Stimulated activated CD4-positive, alpha-beta T cell treated with anti-CD3 and anti-CD28 coated beads, Interleukin-2, amount 100 ng/mL, for 24 hours (primary cell): ENCODE measurements at regions not wholly inside any gene's neighbourhood (a gene's known extent, or its start where the extent isn't known, plus 50 kb on each side); places are given as distances from the start of the nearest gene placed in this dataset.
"Not testable (repeated sequence)": the region's sequence is repeated elsewhere in the genome, so short reads cannot be mapped to it uniquely, and the experiment has no call there.

Experiments
- DNase-seq, 2 donors: peaks; one replicate each; pipeline ENCODE4 v3.0.0-alpha.2; 2020

DNA sequence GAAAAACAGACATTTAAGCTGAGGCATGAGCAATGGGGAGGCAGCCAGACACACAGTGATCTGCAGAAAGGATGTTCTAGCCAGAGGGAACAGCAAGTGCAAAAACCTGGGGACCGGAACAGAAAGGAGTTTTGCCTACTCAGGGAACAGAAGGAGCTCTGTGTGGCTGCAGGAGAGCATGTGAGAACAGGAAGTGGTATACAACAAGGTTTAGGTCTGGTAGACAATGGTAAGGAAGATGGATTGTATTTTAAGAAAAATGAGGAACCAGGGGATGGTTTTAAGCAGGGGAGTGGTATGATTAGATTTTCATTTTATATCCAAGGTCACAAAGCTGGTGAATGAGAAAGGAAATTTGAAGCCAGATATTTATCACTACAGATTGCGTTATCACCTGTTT is 157.5 kb downstream of the UNC5CL start:
- no peak for DNase-seq

DNA sequence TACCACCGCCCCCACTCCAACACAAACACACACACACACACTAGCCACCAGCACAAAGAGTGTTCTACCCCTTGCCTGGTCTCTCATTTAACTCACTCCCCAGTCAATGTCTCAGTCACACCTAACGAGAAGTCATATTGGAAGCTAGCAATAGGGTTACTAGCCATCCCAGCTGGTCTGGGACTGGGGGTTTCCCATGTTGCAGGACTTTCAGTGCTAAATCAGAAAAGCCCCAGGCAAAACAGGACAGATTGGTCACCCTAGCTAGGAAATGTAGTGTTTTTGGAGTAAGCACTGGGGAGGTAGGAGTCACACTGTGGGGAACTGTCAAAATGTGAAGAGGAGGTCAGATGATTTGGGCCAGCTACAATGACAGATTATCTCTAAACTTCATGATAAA is 158.1 kb downstream of the UNC5CL start:
- no peak for DNase-seq

DNA sequence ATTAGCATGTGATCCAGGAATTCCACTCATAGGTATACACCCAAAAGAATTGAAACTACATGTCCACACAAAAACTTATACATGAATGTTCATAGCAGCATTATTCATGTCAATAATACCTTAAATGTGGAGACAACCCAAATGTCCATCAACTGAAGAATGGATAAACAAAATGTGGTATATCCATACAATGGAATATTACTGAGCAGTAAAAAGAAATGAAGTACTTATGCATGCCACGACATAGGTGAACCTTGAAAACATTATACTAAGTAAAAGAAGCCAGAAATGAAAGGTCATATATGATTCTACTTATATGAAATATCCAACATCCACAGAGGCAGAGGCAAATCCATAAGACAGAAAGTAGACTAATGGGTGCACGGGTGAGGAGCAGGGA is 159.9 kb downstream of the UNC5CL start:
- no peak for DNase-seq

DNA sequence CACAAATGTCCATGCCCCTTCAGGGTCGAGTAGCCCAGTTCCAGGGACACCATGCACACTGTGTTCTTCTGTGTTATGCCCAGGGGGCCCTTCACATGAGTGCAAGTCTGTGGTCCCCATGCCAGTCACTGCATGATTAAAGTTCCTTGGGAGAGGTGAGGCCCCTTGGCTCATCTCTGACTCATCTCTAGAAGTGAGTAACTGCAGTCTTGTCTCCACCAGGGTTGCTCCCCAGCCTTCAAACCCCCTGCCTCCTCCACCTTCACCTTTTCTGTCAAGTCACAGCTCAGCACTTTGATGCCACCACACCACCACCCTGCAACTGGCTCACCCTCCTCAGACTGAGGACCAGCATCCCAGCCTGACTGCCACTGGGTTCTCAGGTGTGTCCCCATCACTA is 161.7 kb downstream of the UNC5CL start:
- DNase-seq, result peak; percentile 18 to 32

DNA sequence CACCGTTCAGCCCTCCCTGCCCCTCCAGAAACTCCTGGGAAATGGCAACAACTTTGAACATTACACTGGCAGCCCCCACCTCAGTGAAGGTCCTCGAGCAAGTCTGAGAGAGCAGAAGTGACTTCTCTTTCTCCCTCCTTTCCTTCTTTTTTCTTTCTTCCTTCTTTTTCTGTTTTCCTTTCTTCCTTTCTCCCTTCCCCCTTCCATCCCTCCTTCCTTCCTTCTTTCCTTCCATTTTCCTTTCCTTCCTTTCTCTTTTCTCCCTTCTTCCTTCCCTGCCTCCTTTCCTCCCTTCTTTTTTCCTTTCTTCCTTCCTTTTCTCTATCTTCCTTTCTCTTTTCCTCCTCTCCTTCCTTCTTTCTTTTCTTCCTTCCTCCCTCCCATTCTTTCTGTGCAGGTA is 162.7 kb downstream of the UNC5CL start:
- no peak for DNase-seq

DNA sequence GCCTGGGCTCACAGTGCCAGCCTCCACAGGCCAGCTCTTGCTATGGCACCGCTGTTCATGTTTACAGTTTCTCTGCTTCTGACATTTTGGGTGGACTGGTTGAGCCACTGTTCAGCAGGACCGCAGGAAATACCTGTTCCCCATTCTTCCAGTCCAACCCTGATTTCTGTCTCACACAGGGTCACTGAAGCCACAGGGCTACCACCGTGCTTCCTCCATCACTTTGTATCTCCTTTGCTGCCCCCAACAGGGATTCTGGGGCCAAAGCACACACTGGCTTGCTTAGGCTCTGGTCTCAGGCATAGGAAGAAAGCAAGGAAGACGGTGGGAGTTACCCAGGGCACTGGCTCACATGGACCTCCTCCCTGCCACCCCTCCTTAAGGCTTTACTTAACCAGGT is 164.5 kb downstream of the UNC5CL start:
- no peak for DNase-seq

DNA sequence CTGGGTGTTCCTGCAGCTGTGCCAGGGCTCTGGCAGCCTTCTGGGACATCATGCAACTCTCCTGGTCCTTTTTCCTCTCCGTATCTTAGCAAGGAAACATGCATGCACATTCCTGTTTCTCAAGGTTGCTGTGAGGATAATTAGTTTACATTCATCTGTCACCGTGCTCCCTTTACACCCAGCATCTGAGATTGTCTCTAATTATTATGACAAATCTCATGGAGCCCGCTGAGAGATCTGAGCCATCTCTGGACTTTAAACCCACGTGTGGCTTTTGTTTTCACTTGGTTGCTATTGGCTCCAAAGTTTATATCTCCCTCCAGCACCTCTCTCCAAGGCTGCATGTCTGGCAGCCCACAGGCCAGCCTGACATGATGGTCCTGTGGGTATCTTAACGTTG is 167.6 kb downstream of the UNC5CL start:
- no peak for DNase-seq

DNA sequence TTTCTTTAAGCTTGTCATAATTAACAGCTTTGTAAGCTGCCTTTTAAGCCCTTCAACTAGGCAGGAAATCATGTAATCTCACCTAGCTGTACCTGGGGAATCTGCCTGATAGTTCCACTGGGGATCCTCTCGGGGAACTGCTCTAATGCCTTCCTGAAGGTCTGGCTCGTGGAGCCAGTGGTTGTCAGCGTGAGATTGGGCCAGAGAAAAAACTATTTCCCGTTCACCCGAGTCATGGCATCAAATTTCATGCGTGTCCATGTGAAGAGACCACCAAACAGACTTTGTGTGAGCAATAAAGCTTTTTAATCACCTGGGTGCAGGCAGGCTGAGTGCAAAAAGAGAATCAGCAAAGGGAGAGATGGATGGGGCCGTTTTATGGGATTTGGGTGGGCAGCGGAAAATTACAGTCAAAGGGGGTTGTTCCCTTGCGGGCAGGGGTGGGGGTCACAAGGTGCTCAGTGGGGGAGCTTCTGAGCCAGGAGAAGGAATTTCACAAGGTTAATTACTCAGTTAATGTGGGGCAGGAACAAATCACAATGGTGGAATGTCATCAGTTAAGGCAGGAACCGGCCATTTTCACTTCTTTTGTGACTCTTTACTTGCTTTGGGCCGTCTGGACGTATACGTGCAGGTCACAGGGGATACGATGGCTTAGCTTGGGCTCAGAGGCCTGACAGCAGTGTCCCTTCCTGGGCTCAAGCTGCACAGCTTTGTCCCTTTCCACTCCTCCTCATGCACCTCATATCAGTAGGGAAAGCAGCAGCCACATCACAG is 170.7 kb downstream of the UNC5CL start:
- DNase-seq, result not testable (repeated sequence)

DNA sequence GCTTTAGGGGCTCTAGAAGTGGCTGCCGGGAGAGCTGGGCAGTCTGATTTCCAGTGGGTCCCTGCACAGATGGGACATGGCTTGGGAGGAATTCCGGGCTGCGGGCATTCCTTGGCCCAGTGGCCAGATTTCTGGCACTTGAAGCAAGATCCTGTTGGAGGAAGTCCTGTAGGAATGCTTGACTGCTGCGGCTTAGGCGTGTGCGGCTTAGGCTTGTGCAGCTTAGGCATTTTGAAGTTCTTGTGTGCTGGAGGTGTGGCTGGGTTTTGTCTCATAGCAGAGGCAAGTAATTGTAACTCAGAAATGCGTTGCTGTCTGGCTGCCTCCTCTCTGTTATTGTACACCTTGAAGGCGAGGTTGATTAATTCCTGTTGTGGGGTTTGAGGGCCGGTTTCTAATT is 171.5 kb downstream of the UNC5CL start:
- DNase-seq, result not testable (repeated sequence)

DNA sequence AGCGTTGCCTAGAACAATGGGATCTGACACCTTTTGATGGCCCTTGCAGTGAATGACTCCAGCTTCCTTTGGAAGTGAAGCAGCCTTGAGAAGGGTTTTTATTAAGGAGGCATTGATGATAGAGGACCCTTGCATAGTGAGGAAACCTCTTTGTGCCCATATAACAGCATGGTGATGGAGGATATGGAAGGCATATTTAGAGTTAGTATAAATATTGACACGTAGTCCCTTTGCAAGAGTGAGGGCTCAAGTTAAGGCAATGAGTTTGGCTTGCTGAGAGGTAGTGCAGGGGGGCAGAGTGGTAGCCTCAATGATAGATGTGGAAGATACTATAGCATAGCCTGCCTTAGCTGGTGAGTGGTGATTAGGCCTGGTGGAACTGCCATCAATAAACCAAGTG is 173.8 kb downstream of the UNC5CL start:
- not testable (repeated sequence) for DNase-seq

DNA sequence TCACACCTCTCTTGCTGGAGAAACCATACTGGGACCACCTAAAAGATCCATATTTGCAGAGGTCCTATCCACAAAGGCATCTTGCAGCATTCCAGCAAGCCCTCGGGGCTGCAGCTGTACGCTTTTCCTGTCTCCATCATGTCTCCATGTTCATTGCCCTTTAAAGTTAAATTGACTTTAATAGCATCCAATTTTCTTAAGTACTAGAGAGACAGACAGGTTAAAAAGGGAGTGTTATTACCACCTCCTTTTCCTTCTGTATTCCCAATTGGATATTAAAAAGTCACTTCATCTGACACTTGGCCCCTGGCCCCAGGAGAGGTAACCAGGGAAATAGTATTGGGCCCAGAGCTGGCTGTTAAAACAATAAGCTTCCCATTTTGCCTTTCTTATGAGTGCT is 178.6 kb downstream of the UNC5CL start:
- no peak for DNase-seq

DNA sequence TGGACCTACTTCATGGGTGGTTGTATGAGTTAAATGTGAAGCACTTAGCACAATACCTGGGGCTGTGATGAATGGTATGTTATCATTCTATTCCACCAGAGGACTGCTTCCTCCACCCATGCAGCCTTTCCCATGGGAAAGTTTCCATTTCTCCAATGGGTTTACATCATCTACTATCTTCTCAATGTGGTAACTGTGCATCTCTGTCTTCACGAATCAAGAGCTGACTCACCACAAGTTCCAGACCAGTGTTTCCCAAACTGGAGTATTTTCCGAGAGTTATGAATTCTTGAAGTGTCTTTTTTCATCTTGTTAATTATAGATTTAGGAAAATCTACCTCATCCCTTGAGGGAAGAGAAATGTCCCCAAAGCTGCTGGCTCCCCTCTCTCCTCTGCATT is 182.8 kb downstream of the UNC5CL start:
- DNase-seq, result no peak

DNA sequence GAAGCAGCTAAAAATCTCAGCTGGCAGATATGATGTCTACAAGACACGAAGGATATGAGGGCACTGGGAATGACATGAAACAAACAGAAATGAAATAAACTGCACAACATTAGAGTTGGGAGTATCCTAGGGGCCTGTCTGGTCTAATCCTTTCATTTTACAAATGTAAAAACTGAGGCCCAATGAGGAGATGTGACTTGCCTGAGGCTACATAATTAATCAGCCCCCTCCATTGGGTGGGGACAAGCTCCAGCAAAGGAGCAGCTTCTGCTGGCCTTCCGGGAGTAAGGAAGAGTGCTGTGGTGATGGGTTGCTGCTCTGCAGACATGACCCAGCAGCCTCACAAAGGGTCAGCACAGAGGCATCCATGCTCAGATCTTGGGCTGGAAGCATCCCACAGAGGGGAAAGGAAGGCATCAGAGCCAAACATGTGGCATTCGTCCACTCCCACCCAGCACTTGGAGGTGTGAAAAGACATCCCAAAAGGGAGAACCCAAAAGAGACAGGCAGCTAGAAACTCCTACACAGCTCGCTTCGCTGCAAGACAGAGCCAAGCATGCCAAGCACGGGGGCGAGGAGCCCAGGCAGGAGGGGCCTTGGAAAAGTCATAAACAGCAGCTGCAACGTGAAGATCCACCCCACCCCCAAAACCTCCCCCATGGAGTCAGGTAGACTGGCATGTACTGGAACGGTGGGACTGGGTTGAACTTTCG is 183.7 kb downstream of the UNC5CL start:
- DNase-seq, result no peak

DNA sequence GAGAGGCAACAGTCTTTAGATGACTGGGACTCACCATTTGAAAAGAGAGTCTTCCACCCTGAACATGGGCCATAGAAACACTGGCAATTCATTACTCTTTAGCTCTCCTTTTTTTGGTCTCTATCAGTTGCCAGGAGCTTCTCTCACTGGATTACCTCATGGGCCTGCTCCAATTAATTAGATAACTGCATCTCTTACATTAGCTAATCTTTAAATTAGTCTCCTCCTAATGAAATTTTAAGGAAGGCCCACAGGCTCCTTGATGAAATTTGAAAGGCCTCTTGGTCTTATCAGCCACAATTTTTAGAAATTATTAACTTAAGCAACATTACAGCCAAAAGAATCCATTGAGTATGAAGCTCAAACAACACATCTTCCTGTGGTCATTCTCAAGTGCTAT is 184.4 kb downstream of the UNC5CL start:
- no peak for DNase-seq

DNA sequence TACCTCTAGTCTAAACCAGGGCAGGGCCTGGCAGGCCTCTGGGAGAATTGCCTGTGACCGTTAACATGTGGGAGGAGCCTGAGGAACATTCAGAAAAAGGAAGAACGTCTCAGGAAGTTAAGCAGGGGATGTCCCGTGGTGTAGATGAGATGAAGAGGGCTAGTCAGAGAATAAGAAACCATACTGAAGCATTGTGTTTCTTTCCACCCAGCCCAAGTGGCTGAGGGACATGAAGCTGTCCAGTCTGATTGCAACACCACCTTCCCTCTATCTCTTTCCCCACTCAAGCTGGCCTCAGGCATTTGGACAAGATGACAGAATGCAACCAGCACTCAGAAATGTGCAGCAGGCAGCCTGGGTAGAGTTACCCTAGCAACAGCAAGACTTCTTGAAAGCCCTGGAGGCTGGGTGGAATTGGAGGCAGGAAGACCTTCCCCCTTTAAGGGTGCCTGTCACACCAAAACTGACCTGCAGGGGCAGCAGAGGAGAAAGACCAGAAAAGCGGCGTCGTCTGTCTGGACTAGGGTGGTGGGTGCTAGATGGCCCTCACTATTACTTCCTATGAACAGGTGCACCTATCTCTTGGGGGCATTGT is 186.1 kb downstream of the UNC5CL start:
- DNase-seq, result peak in 1 of 2 donors; percentile 37

DNA sequence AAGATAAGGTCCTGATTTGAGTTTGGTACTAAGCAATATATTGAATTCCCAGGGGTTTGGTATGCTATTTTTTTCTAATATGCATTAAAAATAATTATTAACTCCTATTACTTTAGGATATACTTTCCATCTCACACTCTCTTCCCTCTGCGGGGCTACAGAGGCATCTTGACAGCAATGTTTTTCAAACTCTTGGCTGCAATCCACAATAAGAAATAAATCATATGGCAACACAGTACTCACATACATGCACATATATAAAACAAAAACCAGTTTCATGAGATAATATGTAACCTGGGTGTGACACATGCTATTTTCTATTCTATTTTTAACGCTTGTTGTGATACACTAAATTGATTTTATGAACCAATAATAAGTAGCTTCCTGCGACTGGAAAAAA is 189.5 kb downstream of the UNC5CL start:
- no peak for DNase-seq

DNA sequence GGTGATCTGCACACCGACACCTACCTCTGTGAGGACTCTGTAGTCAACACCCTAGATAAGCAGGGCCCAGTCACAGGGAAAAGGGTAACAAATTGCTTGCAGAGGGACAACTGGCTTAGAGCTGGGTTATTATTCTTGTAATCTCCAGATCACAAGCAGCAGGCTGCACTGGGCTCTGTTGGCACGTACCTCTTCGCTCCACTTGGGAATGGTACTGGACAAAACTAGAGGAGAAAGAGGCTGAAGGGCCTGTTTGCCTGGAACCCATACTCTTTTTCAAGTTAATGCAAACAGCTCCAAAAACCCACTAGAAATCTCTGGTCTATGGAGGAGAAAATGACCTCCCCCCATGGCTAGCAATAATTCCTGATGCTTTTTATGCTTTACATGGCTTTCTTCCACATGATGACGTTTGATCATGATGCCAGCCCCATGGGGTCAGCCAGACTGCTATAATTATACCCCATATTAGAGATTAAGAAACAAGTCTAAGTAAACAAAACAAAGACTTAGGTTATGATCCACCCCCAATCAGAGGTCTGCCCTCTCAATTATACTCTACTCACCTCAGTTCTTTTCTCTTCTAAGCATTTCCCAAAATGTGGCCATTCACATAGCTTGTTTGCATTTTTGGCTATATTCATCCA is 190.0 kb downstream of the UNC5CL start:
- no peak for DNase-seq

DNA sequence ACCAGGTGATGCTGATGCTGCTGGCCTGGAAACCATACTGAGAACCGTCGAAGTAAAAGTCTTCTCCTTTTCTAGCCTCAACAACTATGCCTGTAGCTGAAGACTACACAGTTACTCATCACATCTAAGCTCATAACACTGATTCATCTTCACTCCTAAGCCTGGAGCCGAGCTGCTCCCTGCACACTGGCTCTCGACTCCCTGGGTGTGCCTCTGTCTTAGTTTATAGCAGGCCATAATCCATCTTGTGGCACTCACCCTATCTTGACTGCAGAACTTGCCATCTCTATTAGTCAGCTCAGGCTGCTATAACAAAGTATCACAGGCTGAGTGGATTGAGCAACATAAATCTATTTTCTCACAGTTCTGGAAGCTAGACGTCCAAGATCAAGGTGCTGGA is 191.0 kb downstream of the UNC5CL start:
- no peak for DNase-seq

DNA sequence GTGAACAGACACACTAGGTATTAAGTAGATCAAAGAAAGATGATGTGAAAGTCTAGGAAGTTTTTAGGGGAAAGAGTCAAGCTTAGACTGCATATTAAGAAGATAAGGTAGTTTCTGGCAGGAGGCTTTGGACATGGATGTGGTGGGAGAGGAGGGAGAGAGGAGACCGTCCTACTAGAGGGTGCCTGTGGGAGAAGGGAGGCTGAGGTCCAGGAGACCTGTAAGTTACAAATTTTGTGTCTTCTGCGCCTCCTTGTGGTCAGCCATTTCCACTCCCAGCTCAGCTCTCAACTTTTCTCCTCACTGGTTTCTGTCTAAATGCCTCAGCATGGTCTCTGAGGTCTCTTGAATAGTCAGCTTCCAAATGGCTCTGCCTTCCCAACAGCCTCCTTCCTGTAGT is 193.5 kb downstream of the UNC5CL start:
- peak in 1 of 2 donors; percentile 32 for DNase-seq

DNA sequence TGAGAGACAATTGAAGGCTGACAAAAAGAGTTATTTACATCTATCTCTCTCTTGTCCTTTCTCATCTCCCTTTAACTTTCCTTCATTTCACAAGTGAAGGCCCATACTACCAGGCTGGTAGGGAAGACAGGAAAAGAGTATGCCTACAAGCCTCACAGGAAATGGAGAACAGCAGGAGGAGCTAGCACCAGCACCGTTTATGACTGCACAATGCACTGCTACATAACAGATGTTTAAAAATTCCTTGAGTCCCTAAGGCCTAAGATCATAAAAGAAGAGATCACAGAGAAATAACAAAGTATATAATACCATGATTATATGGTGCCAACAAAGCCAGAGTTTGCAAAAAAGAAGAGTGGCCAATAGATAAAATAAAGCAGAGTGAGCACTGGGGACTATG is 194.8 kb downstream of the UNC5CL start:
- DNase-seq, result no peak

DNA sequence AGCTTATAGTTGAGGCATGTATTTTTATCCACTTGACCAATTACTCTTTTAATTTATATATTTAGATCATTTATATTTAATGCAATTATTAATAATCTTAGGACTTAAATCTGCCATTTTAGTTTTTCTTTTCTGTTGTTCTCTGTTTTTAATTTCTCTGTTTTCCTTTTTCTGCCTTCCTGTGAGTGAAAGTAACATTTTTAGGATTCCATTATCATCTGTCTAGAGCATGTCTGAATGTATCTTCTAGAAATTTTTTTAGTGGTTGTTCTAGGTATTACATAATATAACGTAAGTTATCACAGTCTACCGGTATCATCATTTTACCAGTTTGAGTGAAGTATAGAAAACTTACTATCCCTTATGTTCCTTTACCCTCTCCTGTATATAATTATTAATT is 197.3 kb downstream of the UNC5CL start:
- no peak for DNase-seq

DNA sequence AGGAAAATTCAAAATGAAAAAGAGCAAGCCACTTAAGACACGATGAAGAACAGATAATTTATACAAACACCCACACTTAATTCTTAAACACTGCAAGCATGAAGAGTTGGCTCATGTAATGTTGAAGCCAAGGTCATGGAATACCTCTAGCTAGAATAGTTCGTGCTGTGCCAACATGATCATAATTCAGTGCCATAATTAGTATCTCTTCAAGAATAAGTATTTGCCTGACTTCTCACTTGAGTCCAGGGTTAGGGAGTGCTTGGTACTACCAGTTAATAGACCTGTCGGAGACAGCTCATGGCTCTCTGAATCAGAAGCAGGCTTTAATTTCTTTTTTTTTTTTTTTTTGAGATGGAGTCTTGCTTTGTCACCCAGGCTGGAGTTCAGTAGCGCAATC is 206.3 kb downstream of the UNC5CL start:
- DNase-seq, result no peak

DNA sequence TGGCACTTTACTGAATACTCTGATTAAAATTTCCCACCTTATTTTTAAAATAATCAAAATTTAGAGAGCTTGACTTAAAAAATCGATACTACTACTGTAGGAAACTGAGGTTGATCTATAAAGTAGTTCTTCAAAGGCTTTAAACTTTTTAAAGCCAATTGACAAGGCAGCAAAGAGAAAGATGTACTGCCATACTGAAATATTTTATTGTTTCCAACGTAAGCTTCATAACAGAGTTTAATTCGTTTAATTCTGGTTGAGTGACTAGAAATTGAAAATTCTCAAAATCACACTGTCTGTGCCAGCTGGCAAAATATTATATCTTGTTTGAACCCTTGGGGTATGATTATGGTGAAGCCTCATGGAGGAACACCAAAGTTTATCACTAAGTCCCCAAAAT is 207.6 kb downstream of the UNC5CL start:
- DNase-seq, result no peak

DNA sequence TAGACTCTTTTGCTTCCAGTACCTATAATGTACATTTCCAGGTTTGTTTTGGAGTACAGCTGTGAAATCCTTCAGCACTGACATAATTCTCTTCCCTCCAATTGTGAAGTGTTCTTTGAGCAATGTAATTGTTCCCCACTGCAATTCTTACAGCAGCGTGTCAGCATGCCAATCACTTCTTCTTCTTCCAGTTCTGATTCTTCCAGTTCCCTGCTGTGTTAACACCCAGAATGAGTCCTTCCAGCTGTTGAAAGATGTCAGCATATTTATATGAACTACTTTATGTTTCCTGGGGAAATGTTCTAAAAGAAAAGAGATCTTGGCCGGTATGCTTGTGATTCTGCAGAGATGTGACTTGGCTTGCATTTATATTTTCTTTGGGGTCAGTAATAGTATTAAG is 213.9 kb downstream of the UNC5CL start:
- DNase-seq, result no peak
